Panc1 (cell line): ENCODE measurements at regions not wholly inside any gene's neighbourhood (a gene's known extent, or its start where the extent isn't known, plus 50 kb on each side); places are given as distances from the start of the nearest gene placed in this dataset.

ENCODE experiments used
- ATAC-seq: fragments of 200-7000 bp; cut with Tn5 transposase; 2 replicates; pipeline ENCODE4 v1.9.1; 2020; ENCODE audit warnings: mild to moderate bottlenecking, moderate library complexity
- BruUV-seq: library from RNA; stranded (reverse); fragments of 400-500 nt; replicated peaks from 2 replicates; lab custom pipeline; 2021; lab: Mats Ljungman, UMichigan
- CTCF ChIA-PET: fragments of 300-600 bp; sonication (Branson Sonifier 250); formaldehyde crosslinking; loops from one replicate; lab custom pipeline; 2022; ENCODE audit warnings: antibody characterized with exemption; lab: Charles Lee
- POLR2A ChIA-PET: fragments of 300-600 bp; sonication (Branson Sonifier 250); formaldehyde crosslinking; loops from one replicate; lab custom pipeline; 2022; ENCODE audit warnings: antibody characterized with exemption; lab: Charles Lee
- DNase-seq: peaks from one replicate; pipeline ENCODE4 v3.0.0-alpha.2; 2010; ENCODE audit warnings: low read depth, low spot score
- H3K27ac ChIP-seq: 2 replicates; pipeline ENCODE4 v1.5.1; 2011; ENCODE audit warnings: mild to moderate bottlenecking, low read length, inconsistent platforms
- H3K27me3 ChIP-seq: fragments of 200-500 bp; sonication (Bioruptor generic); 2 replicates; pipeline ENCODE4 v1.6.0; 2014; ENCODE audit warnings: low read length, inconsistent platforms; ENCODE audit not compliant: control insufficient read depth, insufficient read depth
- H3K36me3 ChIP-seq: fragments of 200-500 bp; sonication (Bioruptor generic); 2 replicates; pipeline ENCODE4 v1.5.1; 2014; ENCODE audit warnings: inconsistent platforms, mild to moderate bottlenecking, low read length, moderate library complexity; ENCODE audit not compliant: control insufficient read depth, insufficient read depth
- H3K4me1 ChIP-seq: 2 replicates; pipeline ENCODE4 v1.5.1; 2011; ENCODE audit warnings: inconsistent platforms, mild to moderate bottlenecking, low read length, moderate library complexity; ENCODE audit not compliant: control insufficient read depth, insufficient read depth
- H3K4me3 ChIP-seq, 2 experiments: 2 replicates each; pipeline ENCODE4 v1.5.1; 2011 to 2012; ENCODE audit warnings: low read depth in 2 of 2, low read length in 2 of 2, mild to moderate bottlenecking in 2 of 2, inconsistent platforms in 1 of 2, moderate library complexity in 1 of 2
- H3K9me3 ChIP-seq: fragments of 200-500 bp; sonication (Bioruptor generic); 2 replicates; pipeline ENCODE4 v1.5.1; 2014; ENCODE audit warnings: low read depth, mild to moderate bottlenecking, inconsistent platforms, low read length, moderate library complexity; ENCODE audit not compliant: control insufficient read depth, insufficient read depth
- POLR2AphosphoS5 ChIP-seq: IDR thresholded peaks from 2 replicates; pipeline ENCODE4 v1.6.1; 2012; ENCODE audit warnings: mild to moderate bottlenecking, low read depth, low read length, moderate library complexity
- SIN3A ChIP-seq: IDR thresholded peaks from 2 replicates; pipeline ENCODE4 v1.6.1; 2012; ENCODE audit warnings: low read depth, mild to moderate bottlenecking, low read length, moderate library complexity, borderline replicate concordance; ENCODE audit not compliant: insufficient read depth
- TCF7L2 ChIP-seq: IDR thresholded peaks from 2 replicates; pipeline ENCODE4 v1.6.1; 2011; ENCODE audit warnings: mild to moderate bottlenecking, low read depth, low read length, inconsistent platforms
- in situ Hi-C: cut with HindIII; loops from 2 replicates; pipeline ENCODE4 v1.10.0; 2016; ENCODE audit warnings: low sequenced_read_pairs, low pct_unique_long_range_greater_than_20kb
- intact Hi-C: fragments of 100-400 bp; cut with micrococcal nuclease; formaldehyde crosslinking; loops from one replicate; pipeline ENCODE4 v1.10.0; 2022; ENCODE audit not compliant: unreplicated experiment
- TF ChIP-seq, protein P1 (sequence below), 2 experiments: IDR thresholded peaks; 2 replicates each; pipeline ENCODE4 v1.6.1; 2011 to 2012; ENCODE audit warnings: low read depth in 2 of 2, control low read depth in 1 of 2, low read length in 1 of 2, mild to moderate bottlenecking in 1 of 2, moderate library complexity in 1 of 2; ENCODE audit not compliant: insufficient read depth in 1 of 2
- TF ChIP-seq, protein P2 (sequence below): fragments of 450-650 bp; IDR thresholded peaks from 2 replicates; pipeline ENCODE4 v1.5.1; 2017; ENCODE audit warnings: mild to moderate bottlenecking

DNA sequence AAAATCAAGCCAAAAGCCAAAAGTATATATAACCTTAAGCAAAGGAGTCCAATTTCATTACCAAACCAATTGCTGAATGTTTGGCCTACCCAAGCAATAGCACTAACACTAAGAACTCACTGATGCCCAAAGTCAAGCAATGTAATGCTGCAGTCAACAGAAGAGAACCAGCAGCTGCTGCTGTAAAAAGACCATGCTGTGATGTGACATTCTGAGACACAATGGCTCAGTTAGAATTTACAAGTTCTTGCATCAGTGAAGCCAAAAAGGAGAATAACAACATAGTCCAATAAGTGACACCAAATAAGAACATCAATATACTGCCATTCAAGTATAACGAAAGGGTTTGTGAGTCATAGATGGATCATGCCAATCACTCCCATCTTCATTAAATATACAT is 514.0 kb upstream of the DIAPH2 start:
- no TSS peak for BruUV-seq
- in situ Hi-C loops (no loop called here), intact Hi-C loops (no loop called here)
- CTCF ChIA-PET, result no interaction called here
- Histone ChIP-seq H3K27me3 (no peaks in the 10 kb centered on the region), H3K36me3 (no peaks in the 10 kb centered on the region), H3K4me3 (no peak overlapping the region), H3K27ac (no peak overlapping the region), H3K4me1 (no peaks in the 10 kb centered on the region), H3K9me3 (no peaks in the 10 kb centered on the region)
- no peak for TF ChIP-seq TCF7L2
- TF ChIP-seq, protein P1, sequence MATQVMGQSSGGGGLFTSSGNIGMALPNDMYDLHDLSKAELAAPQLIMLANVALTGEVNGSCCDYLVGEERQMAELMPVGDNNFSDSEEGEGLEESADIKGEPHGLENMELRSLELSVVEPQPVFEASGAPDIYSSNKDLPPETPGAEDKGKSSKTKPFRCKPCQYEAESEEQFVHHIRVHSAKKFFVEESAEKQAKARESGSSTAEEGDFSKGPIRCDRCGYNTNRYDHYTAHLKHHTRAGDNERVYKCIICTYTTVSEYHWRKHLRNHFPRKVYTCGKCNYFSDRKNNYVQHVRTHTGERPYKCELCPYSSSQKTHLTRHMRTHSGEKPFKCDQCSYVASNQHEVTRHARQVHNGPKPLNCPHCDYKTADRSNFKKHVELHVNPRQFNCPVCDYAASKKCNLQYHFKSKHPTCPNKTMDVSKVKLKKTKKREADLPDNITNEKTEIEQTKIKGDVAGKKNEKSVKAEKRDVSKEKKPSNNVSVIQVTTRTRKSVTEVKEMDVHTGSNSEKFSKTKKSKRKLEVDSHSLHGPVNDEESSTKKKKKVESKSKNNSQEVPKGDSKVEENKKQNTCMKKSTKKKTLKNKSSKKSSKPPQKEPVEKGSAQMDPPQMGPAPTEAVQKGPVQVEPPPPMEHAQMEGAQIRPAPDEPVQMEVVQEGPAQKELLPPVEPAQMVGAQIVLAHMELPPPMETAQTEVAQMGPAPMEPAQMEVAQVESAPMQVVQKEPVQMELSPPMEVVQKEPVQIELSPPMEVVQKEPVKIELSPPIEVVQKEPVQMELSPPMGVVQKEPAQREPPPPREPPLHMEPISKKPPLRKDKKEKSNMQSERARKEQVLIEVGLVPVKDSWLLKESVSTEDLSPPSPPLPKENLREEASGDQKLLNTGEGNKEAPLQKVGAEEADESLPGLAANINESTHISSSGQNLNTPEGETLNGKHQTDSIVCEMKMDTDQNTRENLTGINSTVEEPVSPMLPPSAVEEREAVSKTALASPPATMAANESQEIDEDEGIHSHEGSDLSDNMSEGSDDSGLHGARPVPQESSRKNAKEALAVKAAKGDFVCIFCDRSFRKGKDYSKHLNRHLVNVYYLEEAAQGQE (IDR thresholded peaks at IDR 0.05; ENCODE audit: insufficient read depth in 1 of 2, low read depth in 2 of 2, low read length in 1 of 2), result no peak
- TF ChIP-seq, protein P2, sequence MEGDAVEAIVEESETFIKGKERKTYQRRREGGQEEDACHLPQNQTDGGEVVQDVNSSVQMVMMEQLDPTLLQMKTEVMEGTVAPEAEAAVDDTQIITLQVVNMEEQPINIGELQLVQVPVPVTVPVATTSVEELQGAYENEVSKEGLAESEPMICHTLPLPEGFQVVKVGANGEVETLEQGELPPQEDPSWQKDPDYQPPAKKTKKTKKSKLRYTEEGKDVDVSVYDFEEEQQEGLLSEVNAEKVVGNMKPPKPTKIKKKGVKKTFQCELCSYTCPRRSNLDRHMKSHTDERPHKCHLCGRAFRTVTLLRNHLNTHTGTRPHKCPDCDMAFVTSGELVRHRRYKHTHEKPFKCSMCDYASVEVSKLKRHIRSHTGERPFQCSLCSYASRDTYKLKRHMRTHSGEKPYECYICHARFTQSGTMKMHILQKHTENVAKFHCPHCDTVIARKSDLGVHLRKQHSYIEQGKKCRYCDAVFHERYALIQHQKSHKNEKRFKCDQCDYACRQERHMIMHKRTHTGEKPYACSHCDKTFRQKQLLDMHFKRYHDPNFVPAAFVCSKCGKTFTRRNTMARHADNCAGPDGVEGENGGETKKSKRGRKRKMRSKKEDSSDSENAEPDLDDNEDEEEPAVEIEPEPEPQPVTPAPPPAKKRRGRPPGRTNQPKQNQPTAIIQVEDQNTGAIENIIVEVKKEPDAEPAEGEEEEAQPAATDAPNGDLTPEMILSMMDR, result no peak
- DNase-seq (no peak), ATAC-seq (no peak)
- POLR2A ChIA-PET, result no interaction called here

DNA sequence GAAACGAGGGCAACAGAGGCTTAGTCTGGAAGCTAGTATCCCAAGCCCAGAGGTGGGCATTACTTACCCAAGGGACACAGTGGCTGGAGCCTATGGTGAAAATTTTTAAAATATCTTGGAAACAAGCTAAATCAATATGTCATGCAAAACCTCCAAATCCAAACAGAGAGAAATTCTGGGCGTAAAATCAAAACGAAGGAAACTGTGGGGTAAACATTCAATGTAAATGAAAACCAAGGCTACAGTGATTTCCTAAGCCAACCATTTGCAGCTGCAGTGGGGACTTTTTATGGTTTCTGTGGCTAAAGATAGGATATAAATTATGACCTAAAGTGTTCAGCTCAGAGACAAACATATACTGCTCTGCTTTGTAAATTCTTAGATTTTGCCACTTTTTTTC is 507.7 kb upstream of the DIAPH2 start:
- DNase-seq (no peak), ATAC-seq (no peak)
- no peaks in the 10 kb centered on the region for H3K36me3 ChIP-seq
- H3K27ac ChIP-seq, result no peak overlapping the region
- in situ Hi-C loops (no loop called here), intact Hi-C loops (no loop called here)
- ChIA-PET CTCF (no interaction called here), POLR2A (interaction anchor here (0.7 kb wide), 1 partner anchor 519 kb away, joined by 3 read pairs; no protein-coding TSS in a partner anchor)
- H3K4me1 ChIP-seq, result no peaks in the 10 kb centered on the region
- H3K4me3 ChIP-seq, result no peak overlapping the region
- H3K9me3 ChIP-seq, result no peaks in the 10 kb centered on the region
- no TSS peak for BruUV-seq
- TF ChIP-seq SIN3A (no peak), TCF7L2 (no peak), POLR2AphosphoS5 (no peak)
- TF ChIP-seq, protein P1 (IDR thresholded peaks at IDR 0.05; ENCODE audit: insufficient read depth in 1 of 2, low read depth in 2 of 2, low read length in 1 of 2), result no peak
- TF ChIP-seq, protein P2, result no peak
- H3K27me3 ChIP-seq, result no peaks in the 10 kb centered on the region
